ENCODE measurements at regions not wholly inside any gene's neighbourhood (a gene's known extent, or its start where the extent isn't known, plus 50 kb on each side); places are given as distances from the start of the nearest gene placed in this dataset.

GRCh38 chr12:24483732-24484131, 465.2 kb downstream of the BCAT1 start:
- H3K4me3 Mint-ChIP-seq = no peak overlapping the region
- no peaks in the 10 kb centered on the region for H3K36me3 Mint-ChIP-seq (ENCODE audit: low read depth)
- H3K4me1 Mint-ChIP-seq (ENCODE audit: low read depth) = no peaks in the 10 kb centered on the region
- DNase-seq = no peak
- H3K27me3 Mint-ChIP-seq (ENCODE audit: low read depth) = no peaks in the 10 kb centered on the region
- POLR2A ChIA-PET = no interaction called here
- CTCF ChIA-PET = no interaction called here
- ATAC-seq = no peak
- H3K9me3 Mint-ChIP-seq (ENCODE audit: insufficient read depth) = no peaks in the 10 kb centered on the region
- H3K27ac Mint-ChIP-seq = no peak overlapping the region

- no peak for ATAC-seq
- ChIA-PET POLR2A (no interaction called here), CTCF (interaction anchor here (0.6 kb wide), 1 partner anchor 41 kb away, joined by 3 read pairs; no protein-coding TSS in a partner anchor)
- no peaks in the 10 kb centered on the region for H3K9me3 Mint-ChIP-seq (ENCODE audit: insufficient read depth)
- H3K27me3 Mint-ChIP-seq (ENCODE audit: low read depth) = no peaks in the 10 kb centered on the region
- H3K4me1 Mint-ChIP-seq (ENCODE audit: low read depth) = no peaks in the 10 kb centered on the region
- no peak overlapping the region for H3K27ac Mint-ChIP-seq
- H3K4me3 Mint-ChIP-seq = no peak overlapping the region
- H3K36me3 Mint-ChIP-seq (ENCODE audit: low read depth) = no peaks in the 10 kb centered on the region
- DNase-seq = no peak
Observed at GRCh38 chr12:24482882-24483604, 465.9 kb downstream of the BCAT1 start.

GRCh38 chr12:24482044-24482443, 466.9 kb downstream of the BCAT1 start:
- Mint-ChIP-seq H3K27ac (no peak overlapping the region), H3K4me3 (no peak overlapping the region), H3K36me3 (ENCODE audit: low read depth) (no peaks in the 10 kb centered on the region), H3K27me3 (ENCODE audit: low read depth) (no peaks in the 10 kb centered on the region), H3K4me1 (ENCODE audit: low read depth) (no peaks in the 10 kb centered on the region), H3K9me3 (ENCODE audit: insufficient read depth) (no peaks in the 10 kb centered on the region)
- POLR2A ChIA-PET = no interaction called here
- ATAC-seq = no peak
- CTCF ChIA-PET = no interaction called here
- DNase-seq = no peak

- ATAC-seq = no peak
- no peaks in the 10 kb centered on the region for H3K4me1 Mint-ChIP-seq (ENCODE audit: low read depth)
- no peak overlapping the region for H3K27ac Mint-ChIP-seq
- H3K27me3 Mint-ChIP-seq (ENCODE audit: low read depth) = no peaks in the 10 kb centered on the region
- ChIA-PET POLR2A (no interaction called here), CTCF (no interaction called here)
- no peak overlapping the region for H3K4me3 Mint-ChIP-seq
- no peaks in the 10 kb centered on the region for H3K36me3 Mint-ChIP-seq (ENCODE audit: low read depth)
- DNase-seq = no peak
- H3K9me3 Mint-ChIP-seq (ENCODE audit: insufficient read depth) = no peaks in the 10 kb centered on the region
Observed at GRCh38 chr12:24480766-24481449, 468.0 kb downstream of the BCAT1 start.

GRCh38 chr12:24479131-24479530, 469.8 kb downstream of the BCAT1 start:
- POLR2A ChIA-PET = no interaction called here
- H3K4me3 Mint-ChIP-seq = no peak overlapping the region
- no peak overlapping the region for H3K27ac Mint-ChIP-seq
- DNase-seq (no peak), ATAC-seq (no peak)
- H3K4me1 Mint-ChIP-seq (ENCODE audit: low read depth) = no peaks in the 10 kb centered on the region
- H3K9me3 Mint-ChIP-seq (ENCODE audit: insufficient read depth) = no peaks in the 10 kb centered on the region
- H3K36me3 Mint-ChIP-seq (ENCODE audit: low read depth) = no peaks in the 10 kb centered on the region
- no peaks in the 10 kb centered on the region for H3K27me3 Mint-ChIP-seq (ENCODE audit: low read depth)
- CTCF ChIA-PET = no interaction called here

- H3K4me1 Mint-ChIP-seq (ENCODE audit: low read depth) = no peaks in the 10 kb centered on the region
- H3K27me3 Mint-ChIP-seq (ENCODE audit: low read depth) = no peaks in the 10 kb centered on the region
- H3K9me3 Mint-ChIP-seq (ENCODE audit: insufficient read depth) = no peaks in the 10 kb centered on the region
- POLR2A ChIA-PET = no interaction called here
- DNase-seq (no peak), ATAC-seq (no peak)
- CTCF ChIA-PET = no interaction called here
- no peak overlapping the region for H3K4me3 Mint-ChIP-seq
- no peaks in the 10 kb centered on the region for H3K36me3 Mint-ChIP-seq (ENCODE audit: low read depth)
- H3K27ac Mint-ChIP-seq = no peak overlapping the region
Observed at GRCh38 chr12:24478254-24478653, 470.6 kb downstream of the BCAT1 start.

- Mint-ChIP-seq H3K4me1 (ENCODE audit: low read depth) (no peaks in the 10 kb centered on the region), H3K27me3 (ENCODE audit: low read depth) (no peaks in the 10 kb centered on the region), H3K9me3 (ENCODE audit: insufficient read depth) (no peaks in the 10 kb centered on the region), H3K4me3 (no peak overlapping the region), H3K27ac (no peak overlapping the region), H3K36me3 (ENCODE audit: low read depth) (no peaks in the 10 kb centered on the region)
- CTCF ChIA-PET = no interaction called here
- POLR2A ChIA-PET = no interaction called here
- ATAC-seq (no peak), DNase-seq (no peak)
Observed at GRCh38 chr12:24476310-24476709, 472.6 kb downstream of the BCAT1 start.

GRCh38 chr12:24475337-24475736, 473.6 kb downstream of the BCAT1 start:
- POLR2A ChIA-PET = no interaction called here
- Mint-ChIP-seq H3K4me1 (ENCODE audit: low read depth) (no peaks in the 10 kb centered on the region), H3K27me3 (ENCODE audit: low read depth) (no peaks in the 10 kb centered on the region), H3K36me3 (ENCODE audit: low read depth) (no peaks in the 10 kb centered on the region), H3K27ac (no peak overlapping the region), H3K4me3 (no peak overlapping the region), H3K9me3 (ENCODE audit: insufficient read depth) (no peaks in the 10 kb centered on the region)
- DNase-seq = no peak
- CTCF ChIA-PET = no interaction called here
- no peak for ATAC-seq

GRCh38 chr12:24473097-24473496, 475.8 kb downstream of the BCAT1 start:
- H3K36me3 Mint-ChIP-seq (ENCODE audit: low read depth) = no peaks in the 10 kb centered on the region
- POLR2A ChIA-PET = interaction anchor here (1.2 kb wide), 1 partner anchor 371 kb away, joined by 4 read pairs; no protein-coding TSS in a partner anchor

GRCh38 chr12:24470050-24470449, 478.9 kb downstream of the BCAT1 start:
- no peaks in the 10 kb centered on the region for H3K4me1 Mint-ChIP-seq (ENCODE audit: low read depth)
- no peaks in the 10 kb centered on the region for H3K36me3 Mint-ChIP-seq (ENCODE audit: low read depth)
- H3K27ac Mint-ChIP-seq = no peak overlapping the region
- H3K9me3 Mint-ChIP-seq (ENCODE audit: insufficient read depth) = no peaks in the 10 kb centered on the region
- no peak overlapping the region for H3K4me3 Mint-ChIP-seq
- DNase-seq (no peak), ATAC-seq (no peak)
- CTCF ChIA-PET = no interaction called here
- no peaks in the 10 kb centered on the region for H3K27me3 Mint-ChIP-seq (ENCODE audit: low read depth)
- POLR2A ChIA-PET = no interaction called here

More at GRCh38 chr12:24473097-24473496, 475.8 kb downstream of the BCAT1 start:
- H3K27ac Mint-ChIP-seq = no peak overlapping the region
- H3K9me3 Mint-ChIP-seq (ENCODE audit: insufficient read depth) = no peaks in the 10 kb centered on the region
- no peak overlapping the region for H3K4me3 Mint-ChIP-seq
- H3K4me1 Mint-ChIP-seq (ENCODE audit: low read depth) = no peaks in the 10 kb centered on the region
- CTCF ChIA-PET = no interaction called here
- DNase-seq = no peak
- H3K27me3 Mint-ChIP-seq (ENCODE audit: low read depth) = no peaks in the 10 kb centered on the region
- ATAC-seq = no peak

- no peaks in the 10 kb centered on the region for H3K36me3 Mint-ChIP-seq (ENCODE audit: low read depth)
- DNase-seq = no peak
- H3K9me3 Mint-ChIP-seq (ENCODE audit: insufficient read depth) = no peaks in the 10 kb centered on the region
- no peaks in the 10 kb centered on the region for H3K27me3 Mint-ChIP-seq (ENCODE audit: low read depth)
- H3K27ac Mint-ChIP-seq = no peak overlapping the region
- POLR2A ChIA-PET = no interaction called here
- H3K4me3 Mint-ChIP-seq = no peak overlapping the region
- CTCF ChIA-PET = no interaction called here
- ATAC-seq = no peak
- H3K4me1 Mint-ChIP-seq (ENCODE audit: low read depth) = no peaks in the 10 kb centered on the region
Observed at GRCh38 chr12:24469089-24469488, 479.8 kb downstream of the BCAT1 start.

- Mint-ChIP-seq H3K4me1 (ENCODE audit: low read depth) (no peaks in the 10 kb centered on the region), H3K9me3 (ENCODE audit: insufficient read depth) (no peaks in the 10 kb centered on the region), H3K4me3 (no peak overlapping the region), H3K27me3 (ENCODE audit: low read depth) (no peaks in the 10 kb centered on the region), H3K27ac (no peak overlapping the region), H3K36me3 (ENCODE audit: low read depth) (no peaks in the 10 kb centered on the region)
- ATAC-seq = no peak
- CTCF ChIA-PET = interaction anchor here (0.7 kb wide), 1 partner anchor 287 kb away, joined by 3 read pairs; no protein-coding TSS in a partner anchor
- POLR2A ChIA-PET = no interaction called here
- no peak for DNase-seq
Observed at GRCh38 chr12:24467226-24467625, 481.7 kb downstream of the BCAT1 start.

- H3K36me3 Mint-ChIP-seq (ENCODE audit: low read depth) = no peaks in the 10 kb centered on the region
- ChIA-PET CTCF (no interaction called here), POLR2A (no interaction called here)
- peaks cover 1% of the 10 kb centered on the region for H3K27me3 Mint-ChIP-seq (ENCODE audit: low read depth)
- no peaks in the 10 kb centered on the region for H3K9me3 Mint-ChIP-seq (ENCODE audit: insufficient read depth)
- DNase-seq (no peak), ATAC-seq (no peak)
- H3K4me3 Mint-ChIP-seq = no peak overlapping the region
- no peak overlapping the region for H3K27ac Mint-ChIP-seq
- H3K4me1 Mint-ChIP-seq (ENCODE audit: low read depth) = no peaks in the 10 kb centered on the region
Observed at GRCh38 chr12:24463375-24463774, 485.5 kb downstream of the BCAT1 start.
